Adrenal gland (tissue), 9 donors: ENCODE measurements at regions not wholly inside any gene's neighbourhood (a gene's known extent, or its start where the extent isn't known, plus 50 kb on each side); places are given as distances from the start of the nearest gene placed in this dataset.

Experiments
- DNase-seq, 7 donors: peaks; one replicate each; pipeline ENCODE4 v3.0.0-alpha.2; 2019 to 2020
- H3K27ac ChIP-seq, 5 donors: fragments of 200-600 bp; sonication (generic) in 4 of 5; 1 replicate in 3 of 5; 2 replicates in 2 of 5; pipeline versions ENCODE4 v1.5.1 to v1.8.0; 2016 to 2020; ENCODE audit warnings: mild to moderate bottlenecking in 1 of 5
- H3K27me3 ChIP-seq: fragments of 200-600 bp; 2 replicates; pipeline ENCODE4 v1.8.0; 2021
- H3K36me3 ChIP-seq, 2 donors: fragments of 200-600 bp; replicated peaks in 1 of 2; 1 replicate in 1 of 2; 2 replicates in 1 of 2; pipeline versions ENCODE4 v1.5.1 to v1.8.0; 2018 to 2022
- H3K4me1 ChIP-seq, 2 donors: fragments of 200-600 bp; replicated peaks in 1 of 2; 1 replicate in 1 of 2; 2 replicates in 1 of 2; pipeline versions ENCODE4 v1.5.1 to v1.8.0; 2018 to 2021
- H3K4me3 ChIP-seq, 4 donors: fragments of 200-600 bp; sonication (generic) in 3 of 4; one replicate each; pipeline ENCODE4 v1.5.1; 2016 to 2018
- H3K9me3 ChIP-seq, 3 donors: fragments of 200-600 bp; sonication (generic) in 1 of 3; replicated peaks in 1 of 3; 1 replicate in 2 of 3; 2 replicates in 1 of 3; pipeline versions ENCODE4 v1.5.1 to v1.8.0; 2016 to 2021
- POLR2A ChIP-seq, 2 donors: fragments of 450-650 bp; IDR thresholded peaks; one replicate each; pipeline ENCODE4 v1.6.1; 2017; ENCODE audit warnings: antibody characterized with exemption in 2 of 2, mild to moderate bottlenecking in 2 of 2, moderate library complexity in 1 of 2
- WGBS, 4 donors: extraction: QIAGEN DNeasy Blood & Tissue Kit in 2 of 4; methylation state at CpG; one replicate each; pipeline versions ENCODE4 v1.1.5 to v1.1.7; 2013 to 2017; 5-methylcytosine and 5-hydroxymethylcytosine counted together
- intact Hi-C, 2 donors: fragments of 100-400 bp; cut with DNase I; formaldehyde crosslinking; loops; one replicate each; pipeline versions ENCODE4 v1.14.1 to v1.15.0; 2022 to 2023
- TF ChIP-seq, protein P1 (sequence below), 6 experiments: fragments of 450-650 bp in 4 of 6; fragments of 200-600 bp in 2 of 6; sonication (generic) in 1 of 6; IDR thresholded peaks; 1 replicate in 5 of 6; 2 replicates in 1 of 6; pipeline versions ENCODE4 v1.5.1 to v1.8.0; 2016 to 2021; ENCODE audit warnings: antibody characterized with exemption in 6 of 6, mild to moderate bottlenecking in 2 of 6, moderate library complexity in 1 of 6
- donor health status: healthy with polysubstance abuse.
- donor health status: Bipolar disorder and iron deficiency.
- donor health status: DM: yes; HTN: yes; CAD: no.
- donor health status: DM: no; HTN: no; CAD: no.
- donor health status: DM: no; HTN: no; CAD: no.

DNA sequence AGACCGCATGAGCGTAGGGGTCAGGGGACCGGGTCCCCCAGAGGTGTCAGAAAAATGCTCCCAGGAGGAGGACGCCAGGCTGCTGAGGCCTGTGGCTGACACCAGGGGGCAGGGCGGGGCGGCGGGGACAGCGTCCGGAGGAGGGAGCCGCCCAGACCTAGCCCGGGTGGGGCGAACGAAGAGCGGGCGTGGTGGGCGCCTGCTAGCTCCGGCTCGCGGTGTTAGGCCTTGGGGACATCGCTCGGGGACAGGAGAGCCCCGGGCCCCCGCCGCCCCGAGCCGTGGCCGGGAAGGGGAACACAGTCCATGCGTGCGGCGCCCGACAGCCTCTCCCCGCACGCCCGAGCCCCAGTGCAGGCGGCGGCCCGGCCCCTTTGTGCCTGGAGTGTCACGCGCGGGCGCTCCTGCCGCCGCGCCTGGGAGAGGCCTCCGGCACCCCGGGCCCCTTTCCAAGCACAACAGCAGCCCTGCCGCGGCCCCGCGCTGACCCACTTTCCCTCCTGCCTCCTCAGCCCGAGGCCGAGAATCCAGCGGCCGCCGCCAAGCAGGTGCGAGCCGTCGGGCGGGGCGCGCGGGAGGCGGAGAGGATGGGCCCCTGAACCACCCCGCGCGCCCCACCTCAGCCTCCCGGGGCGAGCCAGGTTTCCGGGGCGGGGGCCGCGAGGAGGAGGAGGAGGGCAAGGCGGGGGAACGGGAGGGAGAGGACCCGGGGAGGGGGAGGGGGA, 111.0 kb upstream of the KLF13 start:
- peak; percentile 71 to 83 (median 77) for DNase-seq
- TF ChIP-seq, protein P1, sequence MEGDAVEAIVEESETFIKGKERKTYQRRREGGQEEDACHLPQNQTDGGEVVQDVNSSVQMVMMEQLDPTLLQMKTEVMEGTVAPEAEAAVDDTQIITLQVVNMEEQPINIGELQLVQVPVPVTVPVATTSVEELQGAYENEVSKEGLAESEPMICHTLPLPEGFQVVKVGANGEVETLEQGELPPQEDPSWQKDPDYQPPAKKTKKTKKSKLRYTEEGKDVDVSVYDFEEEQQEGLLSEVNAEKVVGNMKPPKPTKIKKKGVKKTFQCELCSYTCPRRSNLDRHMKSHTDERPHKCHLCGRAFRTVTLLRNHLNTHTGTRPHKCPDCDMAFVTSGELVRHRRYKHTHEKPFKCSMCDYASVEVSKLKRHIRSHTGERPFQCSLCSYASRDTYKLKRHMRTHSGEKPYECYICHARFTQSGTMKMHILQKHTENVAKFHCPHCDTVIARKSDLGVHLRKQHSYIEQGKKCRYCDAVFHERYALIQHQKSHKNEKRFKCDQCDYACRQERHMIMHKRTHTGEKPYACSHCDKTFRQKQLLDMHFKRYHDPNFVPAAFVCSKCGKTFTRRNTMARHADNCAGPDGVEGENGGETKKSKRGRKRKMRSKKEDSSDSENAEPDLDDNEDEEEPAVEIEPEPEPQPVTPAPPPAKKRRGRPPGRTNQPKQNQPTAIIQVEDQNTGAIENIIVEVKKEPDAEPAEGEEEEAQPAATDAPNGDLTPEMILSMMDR (IDR thresholded peaks at IDR 0.05), result peak; percentile 68 to 92 (median 82)
- peak in 1 of 2 donors; percentile 59 for TF ChIP-seq POLR2A (IDR thresholded peaks at IDR 0.05)
- no peaks in the 10 kb centered on the region for H3K9me3 ChIP-seq
- H3K4me1 ChIP-seq, result peaks cover 0 to 15% of the 10 kb centered on the region in 2 donors
- no peaks in the 10 kb centered on the region for H3K36me3 ChIP-seq
- H3K27ac ChIP-seq, result peak overlapping the region; percentile 26 to 90 (median 82)
- WGBS, 4 donors, result 1% methylated on average over 58 to 75 of the region's 75 CpGs; no CpG with 5 or more reads in 1 of the 4 donors
- no peaks in the 10 kb centered on the region for H3K27me3 ChIP-seq
- H3K4me3 ChIP-seq, result peak overlapping the region in 2 of 4 donors; percentile 20 to 71
- intact Hi-C loops, result loop anchor here in 1 of 2 donors (5.0 kb wide), 2 partner anchors 112 to 222 kb away; partner anchors contain the start of gene KLF13

GRCh38 chr15:31216215-31216911, 110.3 kb upstream of the KLF13 start:
- H3K36me3 ChIP-seq, result no peaks in the 10 kb centered on the region
- H3K9me3 ChIP-seq, result no peaks in the 10 kb centered on the region
- peak overlapping the region in 1 of 4 donors; percentile 71 for H3K4me3 ChIP-seq
- 23 to 39% (median 26%) methylated on average over 21 to 29 of the region's 30 CpGs for WGBS, 4 donors
- H3K27me3 ChIP-seq, result no peaks in the 10 kb centered on the region
- intact Hi-C loops, result loop anchor here in 1 of 2 donors (5.0 kb wide), 2 partner anchors 111 to 221 kb away; partner anchors contain the start of gene KLF13
- peak; percentile 66 to 90 (median 81) for DNase-seq
- peak overlapping the region in 4 of 5 donors; percentile 66 to 90 (median 84) for H3K27ac ChIP-seq
- TF ChIP-seq, protein P1 (IDR thresholded peaks at IDR 0.05), result no peak
- no peak for TF ChIP-seq POLR2A (IDR thresholded peaks at IDR 0.05)
- peaks cover 0 to 15% of the 10 kb centered on the region in 2 donors for H3K4me1 ChIP-seq

DNA sequence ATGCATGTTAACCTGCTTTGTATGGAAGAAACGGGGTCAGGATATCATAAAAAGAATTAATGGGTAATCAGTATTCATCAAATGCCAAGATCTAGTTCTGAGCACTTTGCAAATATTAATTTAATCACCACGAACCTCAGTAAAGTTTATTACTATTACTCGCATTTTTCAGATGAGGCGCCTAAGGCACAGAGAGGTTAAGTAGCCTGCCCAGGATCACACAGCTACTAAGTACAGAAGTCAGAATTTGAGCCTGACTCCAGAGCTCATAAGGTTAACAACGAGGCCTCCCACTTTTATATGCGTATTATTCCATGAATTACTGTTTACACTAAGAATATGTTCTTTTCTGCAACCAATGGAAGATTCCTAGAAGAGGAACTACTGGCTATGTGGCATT, 109.6 kb upstream of the KLF13 start:
- peaks cover 0 to 15% of the 10 kb centered on the region in 2 donors for H3K4me1 ChIP-seq
- H3K36me3 ChIP-seq, result no peaks in the 10 kb centered on the region
- peak overlapping the region in 2 of 5 donors; percentile 86 to 90 for H3K27ac ChIP-seq
- DNase-seq, result no peak
- no peaks in the 10 kb centered on the region for H3K9me3 ChIP-seq
- WGBS, 4 donors, result 78 to 87% (median 80%) methylated on average over 6 of the region's 6 CpGs
- H3K27me3 ChIP-seq, result no peaks in the 10 kb centered on the region
- intact Hi-C loops, result loop anchor here in 1 of 2 donors (5.0 kb wide), 2 partner anchors 110 to 220 kb away; partner anchors contain the start of gene KLF13
- no peak overlapping the region for H3K4me3 ChIP-seq
- TF ChIP-seq, protein P1 (IDR thresholded peaks at IDR 0.05), result no peak
- TF ChIP-seq POLR2A (IDR thresholded peaks at IDR 0.05), result no peak
